Dedifferentiated amniotic fluid mesenchymal stem cell (primary cell): ENCODE measurements at regions not wholly inside any gene's neighbourhood (a gene's known extent, or its start where the extent isn't known, plus 50 kb on each side); places are given as distances from the start of the nearest gene placed in this dataset.
A peak's percentile ranks its signal among the peaks of the same experiment; 100 is the strongest.
"Not testable (repeated sequence)": the region's sequence is repeated elsewhere in the genome, so short reads cannot be mapped to it uniquely, and the experiment has no call there.

Experiments
- DNase-seq: peaks from one replicate; pipeline ENCODE4 v3.0.0-alpha.2; 2016; ENCODE audit errors: extremely low spot score

DNA sequence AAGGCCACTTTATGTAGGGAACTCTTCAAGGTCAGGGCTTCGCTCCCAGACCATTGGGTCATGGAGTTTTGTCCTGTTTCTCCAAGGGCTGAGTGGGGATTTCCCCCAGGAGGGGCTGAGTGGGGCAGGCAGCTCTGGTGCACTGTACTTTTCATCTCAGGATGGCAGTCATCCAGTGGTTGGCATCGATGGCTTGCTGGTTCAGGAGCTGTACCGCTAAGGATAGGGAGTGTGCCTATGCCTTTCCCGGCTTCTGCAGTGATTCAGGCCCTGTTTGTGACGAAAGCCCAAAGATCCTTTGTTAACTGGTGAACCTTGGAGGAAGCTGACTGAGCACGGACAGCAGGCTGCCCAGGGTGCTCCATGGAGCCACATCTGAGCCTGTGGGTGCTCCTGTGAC lies 100.1 kb upstream of the GADD45A start:
- DNase-seq: no peak

DNA sequence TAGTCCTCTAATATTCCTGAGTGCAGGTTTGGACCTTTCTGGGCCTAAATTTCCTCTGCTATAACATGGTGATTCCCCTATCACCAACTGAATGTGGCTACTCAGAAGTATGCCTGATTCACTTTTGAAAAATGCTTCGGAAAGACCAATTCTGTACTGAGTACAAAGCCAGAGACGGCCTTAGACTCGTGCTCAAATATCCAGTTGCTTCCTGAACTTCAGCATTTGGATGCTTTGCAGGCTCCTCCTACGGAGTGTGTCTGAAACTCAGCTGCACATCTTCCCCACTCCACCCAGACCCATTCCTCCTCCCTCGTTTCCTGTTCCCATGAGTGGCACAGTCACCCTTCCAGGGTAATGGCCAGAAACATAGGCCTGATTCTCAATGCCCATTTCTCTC lies 98.4 kb upstream of the GADD45A start:
- DNase-seq: peak; percentile 34

DNA sequence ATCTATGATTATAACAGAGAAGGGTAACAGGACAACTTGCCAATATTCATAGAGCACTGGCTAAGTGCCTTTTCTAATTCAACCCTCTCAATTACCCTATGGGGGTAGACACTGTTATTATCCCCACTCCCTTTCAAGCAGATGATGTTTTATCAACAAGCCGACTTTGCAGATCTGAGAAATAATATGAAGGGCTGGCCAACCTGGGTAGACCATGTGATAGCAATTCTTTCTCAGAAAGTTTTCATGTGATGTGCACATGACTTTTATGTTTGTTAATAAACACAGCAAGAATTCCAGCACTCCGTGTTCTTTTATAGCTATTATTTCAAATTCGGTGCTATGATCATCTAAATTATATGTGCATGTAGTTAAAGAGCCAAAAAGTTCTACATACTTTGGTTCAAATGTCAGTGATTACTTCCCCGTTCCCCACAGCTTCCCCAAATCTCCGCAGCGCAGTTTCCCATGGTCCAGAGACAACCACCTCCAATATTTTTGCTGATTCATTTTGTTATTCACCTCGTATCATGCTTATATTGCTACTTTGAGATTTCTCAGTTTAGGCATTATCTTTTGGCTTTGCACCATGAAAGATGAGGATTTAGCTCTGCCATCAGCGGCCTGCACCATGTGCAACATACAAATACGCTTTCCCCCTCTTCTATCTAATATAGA lies 96.7 kb upstream of the GADD45A start:
- no peak for DNase-seq

DNA sequence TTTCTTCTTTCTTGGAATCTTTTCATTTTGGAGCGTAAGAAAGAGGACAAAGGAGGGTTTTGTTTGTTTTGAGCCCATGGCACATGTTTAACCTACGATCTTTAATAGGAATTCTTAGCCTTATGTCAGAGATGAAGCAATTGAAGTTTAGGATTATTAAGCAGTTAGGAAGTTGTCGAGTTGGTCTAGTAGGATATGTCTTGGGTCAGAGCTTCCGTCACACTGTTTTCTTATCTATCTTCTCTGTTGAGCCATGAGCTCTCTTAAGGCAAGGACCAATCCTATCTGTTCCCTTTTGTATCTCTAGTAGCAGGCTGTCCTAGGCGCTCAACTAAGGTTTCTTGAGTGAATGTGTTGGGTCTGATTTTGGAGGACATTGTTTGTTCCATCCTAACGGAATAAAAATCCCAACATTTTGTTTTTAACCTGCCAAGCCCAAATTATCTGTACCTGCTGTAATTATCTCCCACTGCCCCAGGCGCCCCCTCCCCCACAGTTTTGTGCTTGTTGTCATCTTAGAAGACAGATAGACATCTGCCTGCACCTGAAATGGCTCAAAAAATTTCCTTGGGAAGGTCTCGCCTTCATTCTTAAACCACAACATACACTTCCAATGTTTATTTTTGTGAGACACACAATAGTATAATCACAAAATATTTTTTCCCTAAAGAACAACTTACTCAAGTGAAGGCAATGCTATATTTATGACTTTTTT lies 95.3 kb upstream of the GADD45A start:
- no peak for DNase-seq

DNA sequence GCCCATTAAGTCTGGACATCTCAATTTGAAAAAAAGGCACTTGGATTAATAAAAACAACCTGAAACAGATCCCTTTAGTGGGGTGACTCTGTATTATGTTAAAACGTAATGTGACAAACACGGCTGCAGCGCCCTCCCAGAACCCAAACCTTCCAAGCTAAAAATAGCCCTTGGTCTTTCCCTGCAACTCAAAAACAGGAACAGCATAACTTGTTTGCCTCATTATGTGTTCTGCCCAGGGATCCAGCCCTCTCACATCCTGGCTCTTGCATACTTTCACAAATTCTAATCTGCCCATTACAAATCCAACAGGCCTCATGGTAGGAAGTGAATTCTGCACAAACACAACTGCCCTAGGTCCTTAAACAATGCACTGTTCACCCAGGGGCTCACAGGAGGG lies 94.7 kb upstream of the GADD45A start:
- DNase-seq: peak; percentile 21

DNA sequence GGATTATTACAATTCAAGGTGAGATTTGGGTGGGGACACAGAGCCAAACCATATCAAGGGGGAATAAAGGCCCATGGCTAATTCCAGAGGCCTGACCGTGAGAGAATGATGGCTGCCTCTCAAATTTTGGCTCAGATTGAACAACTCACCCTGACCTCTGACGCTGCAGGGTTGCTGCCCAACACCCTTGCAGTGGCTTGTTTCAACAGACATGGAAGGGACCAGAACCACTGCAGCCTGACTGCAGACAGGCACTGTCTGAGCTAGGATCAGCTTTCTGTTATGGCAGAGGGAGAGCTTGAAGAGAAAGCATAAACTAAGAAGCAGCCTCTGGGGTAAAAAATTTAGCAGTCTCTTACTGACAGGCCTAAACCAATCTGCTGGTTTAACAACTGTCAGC lies 90.2 kb upstream of the GADD45A start:
- no peak for DNase-seq

DNA sequence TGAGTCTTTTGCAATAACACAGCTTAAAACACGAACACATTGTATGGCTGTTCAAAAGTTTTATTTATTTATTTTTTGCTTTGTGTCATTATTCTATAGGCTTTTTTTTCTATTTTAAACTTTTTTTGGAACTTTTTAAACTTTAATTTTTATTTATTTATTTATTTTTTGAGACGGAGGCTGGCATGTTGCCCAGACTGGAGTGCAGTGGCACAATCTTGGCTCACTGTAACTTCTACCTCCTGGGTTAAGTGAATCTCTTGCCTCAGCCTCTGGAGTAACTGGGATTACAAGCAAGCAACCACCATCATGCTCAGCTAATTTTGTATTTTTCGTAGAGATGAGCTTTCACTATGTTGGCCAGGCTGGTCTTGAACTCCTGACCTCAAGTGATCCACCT lies 88.3 kb upstream of the GADD45A start:
- DNase-seq: no peak

DNA sequence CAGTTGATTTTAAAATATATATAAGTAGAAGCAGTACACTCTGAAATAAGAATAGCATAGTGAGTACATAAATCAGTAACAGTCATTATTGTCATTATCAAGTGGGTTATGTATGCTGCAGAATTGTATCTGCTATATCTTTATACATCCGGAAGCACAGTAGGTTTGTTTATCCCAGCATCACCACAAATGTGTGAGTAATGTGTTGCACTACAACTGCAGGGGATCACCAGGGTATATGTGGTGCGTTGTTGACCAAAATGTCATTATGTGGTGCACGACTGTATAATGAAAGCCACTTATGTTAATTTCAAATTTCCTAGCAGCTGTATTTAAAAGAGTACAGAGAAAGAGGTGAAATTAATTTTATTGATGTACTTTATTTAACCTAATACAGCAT lies 87.7 kb upstream of the GADD45A start:
- DNase-seq: no peak

DNA sequence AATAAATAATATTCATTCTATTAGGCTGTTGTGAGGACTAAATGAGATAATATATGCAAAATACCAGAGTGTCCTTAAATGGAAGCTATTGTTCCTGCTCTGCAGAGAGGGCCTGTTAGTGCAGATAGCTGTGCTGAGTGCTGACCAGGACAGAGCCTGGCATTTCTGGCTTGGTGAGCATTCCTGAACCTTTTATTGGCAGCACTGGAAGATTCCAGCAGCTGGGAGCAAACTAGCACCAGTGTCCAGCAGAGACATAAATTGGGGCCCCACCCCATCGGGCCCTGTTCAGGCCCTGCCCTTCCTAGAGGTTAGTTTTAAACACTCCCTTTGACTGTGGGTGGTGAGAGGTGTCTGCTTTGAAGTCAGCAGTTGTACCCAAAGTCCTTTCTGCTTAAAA lies 85.9 kb upstream of the GADD45A start:
- peak; percentile 31 for DNase-seq

DNA sequence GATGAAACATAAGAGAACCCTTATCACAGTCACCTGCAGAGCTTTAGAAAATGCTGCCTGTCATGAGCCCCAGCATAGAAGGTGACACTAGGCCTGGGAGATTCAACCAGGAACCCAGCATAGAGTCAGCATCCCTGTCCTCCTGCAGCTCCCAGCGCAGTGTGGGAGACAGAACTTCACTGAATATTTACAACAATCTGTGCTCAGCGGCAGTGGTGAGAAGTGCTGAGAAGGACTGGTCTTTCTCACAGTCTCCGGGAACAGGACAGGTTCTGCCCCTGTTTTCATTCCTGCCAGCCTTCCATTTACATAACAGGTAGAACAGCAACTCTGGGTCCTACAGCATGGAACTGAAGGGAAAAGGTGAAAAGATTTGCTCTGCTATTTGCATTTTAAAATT lies 83.5 kb upstream of the GADD45A start:
- no peak for DNase-seq

DNA sequence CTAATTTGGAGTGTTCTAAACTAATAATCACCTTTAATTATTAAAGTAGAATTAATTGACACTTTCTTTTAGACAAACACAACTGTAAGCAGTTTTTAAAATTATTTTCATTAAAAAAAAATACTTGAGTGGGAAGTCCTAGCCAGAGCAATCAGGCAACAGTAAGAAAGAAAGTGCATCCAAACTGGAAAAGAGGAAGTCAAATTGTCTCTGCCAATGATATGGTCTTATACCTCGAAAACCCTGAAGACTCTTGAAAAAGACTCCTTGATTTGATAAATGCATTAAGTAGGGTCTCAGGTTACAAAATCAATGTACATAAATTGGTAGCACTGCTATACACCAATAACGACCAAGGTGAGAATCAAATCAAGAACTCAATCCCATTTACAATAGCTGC lies 83.0 kb upstream of the GADD45A start:
- DNase-seq: no peak

DNA sequence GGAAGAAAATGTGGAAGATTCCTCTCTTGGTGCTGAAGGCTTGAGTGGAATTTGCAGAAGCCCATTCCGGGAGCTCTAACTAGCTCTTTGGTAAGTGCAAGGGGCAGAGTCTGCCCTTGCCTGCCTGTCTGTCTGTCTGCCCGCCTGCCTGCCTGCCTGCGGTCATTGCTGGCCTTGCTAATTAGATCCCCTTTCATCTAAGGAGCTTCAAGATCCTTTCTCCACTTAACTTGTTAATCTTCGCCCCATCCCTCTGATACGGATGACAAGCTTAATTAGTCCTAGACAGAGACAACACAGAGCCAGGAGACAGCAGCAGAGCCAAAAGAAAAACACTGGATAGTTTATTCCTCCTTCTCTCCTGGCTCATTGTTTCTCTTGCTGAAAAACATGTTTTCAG lies 80.2 kb upstream of the GADD45A start:
- no peak for DNase-seq

DNA sequence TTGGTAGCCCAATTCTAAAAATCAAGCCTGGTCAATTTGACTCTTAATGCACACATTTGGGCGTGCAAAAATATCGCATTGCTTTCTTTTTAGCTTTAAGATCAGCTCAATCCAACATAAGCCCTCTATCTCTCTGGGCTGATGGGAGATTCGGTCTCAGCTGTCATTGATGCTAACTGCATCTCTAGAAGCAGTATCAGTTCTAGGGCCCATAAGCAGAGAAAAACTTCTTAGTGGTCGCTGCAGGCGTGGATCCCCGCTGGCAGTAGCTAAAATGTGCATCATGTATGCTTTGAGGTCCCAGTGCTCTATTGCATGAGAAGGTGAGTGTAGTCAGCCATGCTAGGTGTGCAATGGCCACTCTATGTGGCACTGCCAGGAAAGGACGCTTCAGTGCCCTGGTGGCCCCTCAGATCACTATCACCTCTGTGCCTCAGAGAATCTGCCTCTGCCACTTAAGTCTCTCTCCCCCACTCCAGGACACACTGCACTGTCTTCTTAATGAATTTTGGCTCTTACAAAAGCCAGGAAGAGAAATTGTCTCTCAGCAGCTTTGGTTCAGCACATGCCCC lies 79.7 kb upstream of the GADD45A start:
- no peak for DNase-seq

DNA sequence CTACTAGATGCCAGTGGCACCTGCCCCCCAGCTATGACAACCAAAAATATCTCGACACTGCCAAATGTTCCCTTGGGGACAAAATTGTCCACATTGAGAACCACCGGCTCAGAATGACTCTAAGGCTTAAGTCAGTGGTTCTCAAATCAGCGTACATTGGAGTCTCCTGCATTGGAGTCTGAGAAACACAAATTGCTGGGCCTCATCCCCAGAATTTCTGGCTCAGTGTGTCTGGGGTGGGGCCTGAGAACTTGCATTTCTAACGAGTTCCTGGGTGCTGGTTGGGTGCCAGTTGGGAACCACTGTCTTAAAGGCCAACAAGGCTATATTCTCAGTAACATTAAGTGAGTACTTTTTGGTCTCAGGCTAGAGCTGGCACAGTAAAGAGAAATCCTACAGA lies 77.7 kb upstream of the GADD45A start:
- no peak for DNase-seq

DNA sequence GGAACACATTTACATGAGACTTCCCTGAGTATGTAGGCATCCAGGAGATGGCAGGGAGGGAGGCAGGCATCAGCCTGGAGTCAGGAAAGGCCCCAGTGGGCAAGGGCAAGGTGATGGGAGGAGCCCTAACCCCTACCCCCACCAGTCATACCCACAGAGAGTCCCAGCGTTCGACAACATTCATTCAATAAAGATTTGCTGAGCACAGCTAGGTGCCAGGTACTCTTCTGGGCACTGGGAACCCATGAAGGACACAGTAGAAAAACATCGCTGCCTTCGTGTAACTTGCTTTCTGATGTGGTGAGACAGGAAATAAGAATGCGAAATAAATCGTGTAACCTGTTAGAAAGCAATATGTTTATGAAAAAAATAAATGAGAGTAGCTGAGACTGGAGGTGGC lies 77.3 kb upstream of the GADD45A start:
- no peak for DNase-seq

DNA sequence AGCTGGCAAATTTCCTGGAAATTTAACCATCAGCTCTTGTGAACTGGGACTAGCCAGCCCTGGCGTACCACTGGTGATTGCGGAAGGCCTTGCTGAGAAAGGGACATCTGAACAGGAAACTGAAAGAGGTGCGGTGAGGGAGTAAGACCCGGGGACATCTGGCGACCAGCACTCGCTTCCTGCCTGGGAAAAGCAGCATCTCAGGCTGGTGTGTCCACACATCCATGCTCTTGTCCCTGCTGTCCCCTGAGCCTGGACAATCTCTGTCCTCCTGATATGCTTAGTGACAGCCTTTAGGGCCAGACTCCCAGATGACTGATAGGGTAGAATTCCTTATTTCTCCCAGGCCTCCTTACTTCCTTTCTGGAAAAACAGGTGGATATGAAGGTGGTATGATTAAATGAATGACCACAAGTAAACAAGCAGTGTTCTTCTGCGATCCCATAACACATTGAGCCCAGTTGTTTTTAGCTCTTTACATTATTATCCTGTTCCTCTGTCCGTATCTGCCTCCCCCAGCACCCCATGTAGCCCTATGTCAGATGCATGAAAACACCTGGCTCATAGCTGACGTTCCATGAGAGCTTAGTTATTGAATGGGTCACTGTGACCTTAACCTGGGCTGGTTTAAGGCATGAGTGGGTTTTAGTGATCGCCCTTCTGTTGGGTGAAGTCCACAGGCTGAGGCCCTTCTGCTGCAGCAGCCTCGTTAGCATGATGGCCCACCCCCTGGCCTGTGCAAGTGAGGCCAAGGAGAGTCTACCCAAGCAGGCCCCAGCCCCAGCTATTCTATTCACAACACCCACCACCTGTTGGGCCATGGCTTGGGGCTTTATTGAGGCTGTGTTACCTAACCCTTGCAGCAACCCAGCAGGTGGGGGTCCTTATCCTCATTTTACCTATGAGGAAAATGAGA lies 76.1 kb upstream of the GADD45A start:
- no peak for DNase-seq

DNA sequence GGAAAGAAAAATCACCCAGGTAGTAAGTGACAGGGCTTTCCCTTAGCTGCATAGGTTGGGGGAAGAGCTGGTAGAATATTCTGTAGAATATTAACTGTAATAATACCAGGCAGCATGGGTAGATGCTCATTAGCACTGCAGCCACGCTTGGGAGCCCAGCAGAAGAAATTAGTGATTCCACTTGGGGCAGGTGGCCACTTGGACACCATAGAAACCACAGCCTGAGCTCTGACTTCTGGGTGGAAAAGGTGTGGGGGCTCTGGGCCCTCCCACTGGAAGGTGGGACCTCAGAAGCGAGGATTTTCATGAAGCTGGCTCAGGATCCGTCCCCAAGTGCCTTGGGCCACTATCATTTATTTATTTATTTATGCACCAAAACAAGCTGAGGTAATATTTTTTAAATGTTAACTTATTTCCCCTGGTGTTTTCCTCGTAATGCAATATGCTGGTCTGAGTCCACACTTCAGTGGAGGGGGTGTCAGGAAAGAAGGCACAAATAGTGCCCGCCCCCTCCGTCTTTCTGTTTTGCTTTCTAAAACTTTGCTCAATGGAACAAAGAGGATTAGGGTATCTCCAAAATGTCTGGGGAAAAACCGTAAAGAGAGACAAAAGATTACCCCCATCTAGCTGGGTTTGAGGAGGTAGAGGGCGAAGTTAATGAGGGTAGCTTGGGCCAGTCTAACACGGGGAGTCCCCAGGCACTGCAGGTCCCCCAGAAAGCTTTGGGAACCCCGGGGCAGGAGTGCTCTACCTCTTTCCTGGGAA lies 75.2 kb upstream of the GADD45A start:
- DNase-seq: no peak

DNA sequence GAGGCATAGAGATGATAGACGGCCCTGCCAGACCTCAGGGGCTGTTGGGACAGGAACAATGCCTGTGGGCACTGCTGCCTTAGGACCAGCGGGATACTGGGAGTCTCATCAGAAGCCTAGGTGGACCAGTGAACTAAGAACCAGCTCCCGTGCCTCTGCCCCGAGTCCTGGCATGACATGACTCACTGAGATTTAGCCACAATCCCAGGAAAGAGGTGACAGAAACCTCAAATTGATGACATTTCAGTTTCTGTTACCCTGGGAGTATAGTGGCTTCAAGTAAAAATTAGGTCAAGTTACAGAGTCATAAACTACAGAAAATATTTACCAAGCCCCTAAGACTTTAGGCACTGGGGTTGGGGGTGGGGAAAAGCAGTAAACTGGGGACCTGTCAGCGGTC lies 74.6 kb upstream of the GADD45A start:
- no peak for DNase-seq

DNA sequence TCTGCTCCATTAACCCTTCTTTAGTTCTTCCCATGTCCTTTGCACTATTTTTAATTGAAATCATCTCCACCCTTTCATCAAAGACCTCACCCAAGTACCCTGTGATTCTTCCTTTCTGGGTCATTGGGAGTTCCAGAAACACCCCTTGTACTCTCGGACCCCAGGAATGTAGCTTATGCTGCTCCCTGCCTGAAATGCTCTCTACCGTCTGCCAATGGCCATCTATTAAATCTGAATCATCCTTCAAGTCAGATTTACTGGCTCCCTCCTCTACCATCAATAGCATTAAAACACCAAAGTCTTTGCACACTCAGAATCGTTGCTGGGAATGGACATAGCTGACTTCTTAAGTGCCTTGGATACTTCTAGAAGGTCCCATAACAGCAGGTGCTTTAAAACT lies 73.2 kb upstream of the GADD45A start:
- DNase-seq: no peak

DNA sequence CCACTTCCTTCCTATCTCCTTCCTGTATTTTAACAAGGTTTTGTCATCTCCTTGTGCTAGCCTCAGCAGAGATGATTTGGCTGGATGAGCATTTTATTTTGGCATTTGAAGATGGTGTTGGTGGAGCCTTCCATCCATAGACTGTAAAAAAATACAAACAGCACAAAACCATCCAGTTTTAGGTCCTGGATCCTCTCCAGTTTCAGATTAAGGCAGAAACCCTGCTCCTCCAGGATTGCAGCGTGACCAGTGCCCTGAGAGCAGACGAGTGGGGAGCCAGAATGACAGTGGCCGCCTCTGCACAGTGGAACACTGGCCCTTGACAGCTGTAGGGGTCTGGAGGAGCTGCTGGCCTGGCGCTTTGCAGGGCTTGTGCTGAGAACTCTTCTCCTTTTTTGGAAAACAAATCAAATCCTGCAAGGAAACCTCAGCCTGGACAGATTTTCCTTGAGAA lies 72.2 kb upstream of the GADD45A start:
- no peak for DNase-seq

DNA sequence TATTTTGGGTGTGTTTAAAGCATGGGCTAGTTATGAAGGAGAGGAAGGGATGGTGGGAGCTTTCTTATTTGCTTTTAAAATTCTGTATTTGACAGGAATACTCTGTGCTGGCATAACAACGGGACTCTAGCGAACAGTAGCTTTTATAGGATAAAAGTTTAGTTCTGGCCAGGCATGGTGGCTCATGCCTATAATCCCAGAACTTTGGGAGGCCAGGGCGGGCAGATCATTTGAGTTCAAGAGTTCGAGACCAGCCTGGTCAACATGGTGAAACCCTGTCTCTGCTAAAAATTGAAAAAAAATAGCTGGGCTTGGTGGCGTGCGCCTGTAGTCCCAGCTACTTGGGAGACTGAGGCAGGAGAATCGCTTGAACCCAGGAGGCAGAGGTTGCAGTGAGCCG lies 71.5 kb upstream of the GADD45A start:
- not testable (repeated sequence) for DNase-seq

DNA sequence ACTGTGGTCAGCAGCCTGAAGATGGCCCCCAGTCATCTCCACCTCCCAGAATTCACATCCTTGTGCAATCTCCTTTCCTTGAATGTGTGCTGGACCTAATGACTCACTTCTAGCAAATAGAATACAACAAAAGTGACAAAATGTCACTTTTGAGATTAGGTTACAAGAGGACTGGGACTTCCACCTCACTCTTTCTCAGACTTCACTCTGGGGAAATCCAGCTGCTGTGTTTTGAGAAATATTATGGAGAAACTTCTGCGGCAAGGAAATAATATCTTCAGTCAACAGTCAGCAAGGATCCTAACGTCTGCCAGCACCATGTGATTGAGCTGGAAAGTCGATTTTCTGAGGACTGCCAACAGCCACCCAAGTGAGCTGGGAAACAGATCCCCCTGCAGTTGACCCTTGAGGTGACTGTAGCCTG lies 70.5 kb upstream of the GADD45A start:
- no peak for DNase-seq
